Prostate gland (tissue), 2 donors: ENCODE measurements at regions not wholly inside any gene's neighbourhood (a gene's known extent, or its start where the extent isn't known, plus 50 kb on each side); places are given as distances from the start of the nearest gene placed in this dataset.

Experiments
- DNase-seq: peaks from one replicate; pipeline ENCODE4 v3.0.0-alpha.2; 2019; ENCODE audit warnings: low spot score
- H3K27ac ChIP-seq, 2 donors: fragments of 200-600 bp; sonication (generic); 2 replicates each; pipeline ENCODE4 v1.5.1; 2017 to 2019
- H3K27me3 ChIP-seq: fragments of 200-600 bp; sonication (generic); replicated peaks from 2 replicates; pipeline ENCODE4 v1.5.1; 2019; ENCODE audit not compliant: insufficient read depth
- H3K36me3 ChIP-seq, 2 donors: fragments of 200-600 bp; sonication (generic); 1 replicate in 1 of 2; 2 replicates in 1 of 2; pipeline versions ENCODE4 v1.5.1 to v1.8.1; 2017 to 2019
- H3K4me1 ChIP-seq: fragments of 200-600 bp; sonication (generic); replicated peaks from 2 replicates; pipeline ENCODE4 v1.5.1; 2019
- H3K4me3 ChIP-seq, 2 donors: fragments of 200-600 bp; sonication (generic); 2 replicates each; pipeline ENCODE4 v1.5.1; 2017 to 2019
- H3K9me3 ChIP-seq: fragments of 200-600 bp; sonication (generic); 2 replicates; pipeline ENCODE4 v1.5.1; 2017
- POLR2A ChIP-seq: fragments of 450-650 bp; IDR thresholded peaks from one replicate; pipeline ENCODE4 v1.6.1; 2016; ENCODE audit warnings: antibody characterized with exemption, mild to moderate bottlenecking
- POLR2AphosphoS5 ChIP-seq: sonication (generic); formaldehyde crosslinking; IDR thresholded peaks from one replicate; pipeline ENCODE4 v1.6.1; 2017; ENCODE audit warnings: antibody characterized with exemption
- WGBS: methylation state at CpG from one replicate; pipeline ENCODE4 v1.1.5; 2018; 5-methylcytosine and 5-hydroxymethylcytosine counted together
- intact Hi-C: fragments of 100-400 bp; cut with DNase I; formaldehyde crosslinking; loops from one replicate; pipeline ENCODE4 v1.14.2; 2022
- TF ChIP-seq, protein P1 (sequence below), 4 experiments: fragments of 200-600 bp in 2 of 4; fragments of 450-650 bp in 2 of 4; sonication (generic) in 2 of 4; IDR thresholded peaks; 1 replicate in 3 of 4; 2 replicates in 1 of 4; pipeline ENCODE4 v1.5.1; 2016 to 2019; ENCODE audit warnings: antibody characterized with exemption in 4 of 4, mild to moderate bottlenecking in 2 of 4, moderate library complexity in 2 of 4

DNA sequence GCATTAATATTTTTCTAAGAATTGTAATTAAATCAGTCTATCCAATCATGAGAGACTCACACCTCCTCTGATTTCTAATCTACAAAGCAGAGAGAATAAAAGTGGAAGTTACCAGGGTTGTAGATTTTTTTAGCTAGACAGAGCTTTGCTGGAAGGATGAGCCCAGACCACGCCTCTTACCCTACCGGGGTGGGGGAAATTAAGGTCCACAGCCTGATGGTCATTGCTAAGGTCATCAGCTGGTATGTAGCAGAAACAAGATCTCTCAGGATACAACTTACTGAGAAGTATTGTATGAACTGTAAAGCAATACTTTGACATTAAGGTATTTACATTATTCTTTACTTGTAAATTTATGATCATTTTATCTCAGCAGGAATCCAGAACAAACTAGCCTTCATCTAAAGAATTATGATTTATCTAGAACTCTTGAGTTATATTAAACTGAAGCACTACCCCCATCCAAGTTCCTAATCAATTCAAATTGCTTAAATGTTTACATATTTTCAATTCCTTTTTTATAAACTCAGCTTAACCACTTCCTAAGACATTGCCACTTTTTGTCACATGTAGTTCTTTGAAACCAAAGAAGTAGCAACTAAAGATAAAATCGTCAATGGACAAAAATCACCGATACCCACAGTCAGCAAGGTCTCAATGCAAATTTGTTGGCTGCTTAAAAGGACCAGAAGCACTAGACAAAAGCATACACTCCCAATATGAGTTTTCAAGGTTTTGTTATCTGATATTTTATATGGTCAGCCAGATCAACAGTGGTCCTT, 225.8 kb upstream of the DAPK1 start:
- no peak for DNase-seq
- Histone ChIP-seq H3K4me3 (no peak overlapping the region), H3K27ac (no peak overlapping the region), H3K27me3 (no peaks in the 10 kb centered on the region), H3K36me3 (no peaks in the 10 kb centered on the region), H3K9me3 (no peaks in the 10 kb centered on the region), H3K4me1 (no peaks in the 10 kb centered on the region)
- intact Hi-C loops, result no loop called here
- TF ChIP-seq POLR2A, result no peak
- TF ChIP-seq POLR2AphosphoS5, result no peak
- TF ChIP-seq, protein P1, sequence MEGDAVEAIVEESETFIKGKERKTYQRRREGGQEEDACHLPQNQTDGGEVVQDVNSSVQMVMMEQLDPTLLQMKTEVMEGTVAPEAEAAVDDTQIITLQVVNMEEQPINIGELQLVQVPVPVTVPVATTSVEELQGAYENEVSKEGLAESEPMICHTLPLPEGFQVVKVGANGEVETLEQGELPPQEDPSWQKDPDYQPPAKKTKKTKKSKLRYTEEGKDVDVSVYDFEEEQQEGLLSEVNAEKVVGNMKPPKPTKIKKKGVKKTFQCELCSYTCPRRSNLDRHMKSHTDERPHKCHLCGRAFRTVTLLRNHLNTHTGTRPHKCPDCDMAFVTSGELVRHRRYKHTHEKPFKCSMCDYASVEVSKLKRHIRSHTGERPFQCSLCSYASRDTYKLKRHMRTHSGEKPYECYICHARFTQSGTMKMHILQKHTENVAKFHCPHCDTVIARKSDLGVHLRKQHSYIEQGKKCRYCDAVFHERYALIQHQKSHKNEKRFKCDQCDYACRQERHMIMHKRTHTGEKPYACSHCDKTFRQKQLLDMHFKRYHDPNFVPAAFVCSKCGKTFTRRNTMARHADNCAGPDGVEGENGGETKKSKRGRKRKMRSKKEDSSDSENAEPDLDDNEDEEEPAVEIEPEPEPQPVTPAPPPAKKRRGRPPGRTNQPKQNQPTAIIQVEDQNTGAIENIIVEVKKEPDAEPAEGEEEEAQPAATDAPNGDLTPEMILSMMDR (IDR thresholded peaks at IDR 0.05), result no peak
- WGBS, result 79% methylated on average over 4 of the region's 4 CpGs

DNA sequence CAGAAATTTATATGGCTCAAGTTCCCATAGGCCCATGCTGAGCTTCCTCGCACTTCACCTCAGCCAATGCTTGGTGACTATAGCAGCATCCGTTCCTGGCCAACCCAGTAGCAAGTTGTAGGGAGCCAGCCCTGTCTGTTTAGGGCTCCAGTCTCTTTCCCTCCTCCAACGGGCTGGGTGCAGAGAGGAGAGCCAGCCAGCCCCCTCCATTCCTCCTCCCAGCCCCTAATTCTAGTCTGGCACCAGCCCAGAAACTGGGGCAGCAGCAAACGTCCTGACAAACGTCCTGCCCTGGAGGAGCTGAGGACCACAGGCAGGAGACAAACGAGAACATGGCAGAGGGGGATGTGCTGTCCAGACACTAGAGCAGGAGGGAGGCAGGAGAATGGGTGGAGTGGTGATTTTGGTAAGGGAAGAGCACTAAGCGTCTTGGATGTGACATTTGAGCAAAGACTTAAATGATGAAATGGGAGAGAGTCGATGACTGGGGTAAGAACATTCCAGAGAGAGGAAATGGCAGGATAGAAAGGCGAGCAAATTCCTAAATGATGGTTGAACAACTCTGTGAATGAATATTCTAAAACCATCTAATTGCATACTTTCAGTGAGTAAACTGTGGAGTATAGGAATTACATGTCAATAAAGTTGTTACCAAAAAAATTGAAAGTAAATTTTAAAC, 222.5 kb upstream of the DAPK1 start:
- no peak for DNase-seq
- H3K4me1 ChIP-seq, result no peaks in the 10 kb centered on the region
- intact Hi-C loops, result no loop called here
- no peaks in the 10 kb centered on the region for H3K9me3 ChIP-seq
- H3K27ac ChIP-seq, result no peak overlapping the region
- TF ChIP-seq POLR2A, result no peak
- TF ChIP-seq, protein P1 (IDR thresholded peaks at IDR 0.05), result no peak
- TF ChIP-seq POLR2AphosphoS5, result no peak
- H3K4me3 ChIP-seq, result no peak overlapping the region
- 72% methylated on average over 9 of the region's 9 CpGs for whole genome bisulfite sequencing
- no peaks in the 10 kb centered on the region for H3K36me3 ChIP-seq
- no peaks in the 10 kb centered on the region for H3K27me3 ChIP-seq

DNA sequence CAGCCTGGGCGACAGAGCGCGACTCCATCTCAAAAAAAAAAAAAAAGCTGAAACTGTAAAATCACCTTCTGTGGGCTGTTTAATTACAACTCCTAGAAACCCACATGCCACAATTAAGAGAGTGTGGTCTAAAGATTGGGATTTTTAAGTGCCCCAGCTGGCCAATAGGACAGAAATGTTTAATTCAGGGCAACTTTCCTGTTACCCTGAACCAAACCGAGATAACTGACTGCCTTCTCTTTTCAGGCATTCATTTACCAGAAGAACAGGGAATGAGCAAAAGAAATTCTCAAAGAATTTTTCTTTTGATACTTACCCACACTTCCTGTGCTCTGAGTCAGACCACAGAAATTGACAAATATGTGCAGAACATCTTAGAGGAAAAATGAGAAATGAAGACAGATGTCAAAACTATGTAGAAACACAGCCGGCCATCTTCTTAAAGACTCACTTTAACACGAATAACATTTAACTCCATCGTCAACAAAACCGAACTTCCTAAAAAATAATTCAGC, 221.3 kb upstream of the DAPK1 start:
- 91% methylated on average over 8 of the region's 8 CpGs for WGBS
- no peaks in the 10 kb centered on the region for H3K4me1 ChIP-seq
- H3K27me3 ChIP-seq, result no peaks in the 10 kb centered on the region
- DNase-seq, result no peak
- TF ChIP-seq, protein P1 (IDR thresholded peaks at IDR 0.05), result no peak
- TF ChIP-seq POLR2A (no peak), POLR2AphosphoS5 (no peak)
- H3K27ac ChIP-seq, result no peak overlapping the region
- H3K36me3 ChIP-seq, result no peaks in the 10 kb centered on the region
- no peaks in the 10 kb centered on the region for H3K9me3 ChIP-seq
- intact Hi-C loops, result no loop called here
- H3K4me3 ChIP-seq, result no peak overlapping the region

DNA sequence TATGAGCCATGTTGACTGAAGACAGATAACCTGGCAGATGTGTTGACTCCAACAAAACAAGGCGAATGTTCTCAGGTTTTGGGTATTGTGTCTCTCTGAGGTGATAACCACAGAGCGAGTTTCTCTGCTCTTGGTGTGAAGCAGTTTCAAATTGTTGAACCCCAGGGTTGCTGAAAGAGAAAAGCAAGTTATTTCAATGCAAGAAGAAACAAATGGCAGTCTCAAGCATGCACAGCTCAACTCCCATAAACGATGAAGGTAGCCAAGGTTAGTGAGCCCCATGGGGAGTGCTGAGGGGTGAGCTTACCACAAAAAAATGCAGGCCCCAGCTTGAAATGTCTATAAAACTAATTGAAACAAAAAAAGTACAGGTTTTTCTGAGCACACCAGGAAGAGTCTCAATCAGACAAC, 220.8 kb upstream of the DAPK1 start:
- Histone ChIP-seq H3K36me3 (no peaks in the 10 kb centered on the region), H3K9me3 (no peaks in the 10 kb centered on the region), H3K4me3 (no peak overlapping the region), H3K27me3 (no peaks in the 10 kb centered on the region), H3K4me1 (no peaks in the 10 kb centered on the region), H3K27ac (no peak overlapping the region)
- intact Hi-C loops, result no loop called here
- no peak for DNase-seq
- WGBS, result 63% methylated on average over 3 of the region's 3 CpGs
- TF ChIP-seq POLR2A, result no peak
- TF ChIP-seq, protein P1 (IDR thresholded peaks at IDR 0.05), result no peak
- TF ChIP-seq POLR2AphosphoS5, result no peak
